Stimulated activated CD4-positive, alpha-beta T cell treated with anti-CD3 and anti-CD28 coated beads, Interleukin-15, amount 100 ng/mL, for 1 hour (primary cell): ENCODE measurements at regions not wholly inside any gene's neighbourhood (a gene's known extent, or its start where the extent isn't known, plus 50 kb on each side); places are given as distances from the start of the nearest gene placed in this dataset.
"Not testable (repeated sequence)": the region's sequence is repeated elsewhere in the genome, so short reads cannot be mapped to it uniquely, and the experiment has no call there.

ENCODE experiments used
- DNase-seq, 2 donors: peaks; one replicate each; pipeline ENCODE4 v3.0.0-alpha.2; 2020; ENCODE audit warnings: low read depth in 1 of 2, low spot score in 1 of 2

- DNase-seq = no peak
These were observed 378.4 kb downstream of the BTG1 start for GRCh38 chr12:91767237-91767636.

GRCh38 chr12:91766454-91766853, 379.2 kb downstream of the BTG1 start:
- DNase-seq = no peak

- no peak for DNase-seq
These were observed 381.8 kb downstream of the BTG1 start for GRCh38 chr12:91763654-91764370.

- DNase-seq = no peak
These were observed 392.0 kb downstream of the BTG1 start for GRCh38 chr12:91753649-91754048.

GRCh38 chr12:91746976-91747375, 398.7 kb downstream of the BTG1 start:
- DNase-seq = no peak

- DNase-seq = no peak
These were observed 401.0 kb downstream of the BTG1 start for GRCh38 chr12:91744597-91744996.

- no peak for DNase-seq
These were observed 401.8 kb downstream of the BTG1 start for GRCh38 chr12:91743704-91744321.

- no peak for DNase-seq
These were observed 402.4 kb downstream of the BTG1 start for GRCh38 chr12:91743280-91743679.

- DNase-seq = no peak
These were observed 403.7 kb downstream of the BTG1 start for GRCh38 chr12:91741932-91742331.

GRCh38 chr12:91733846-91734245, 411.8 kb downstream of the BTG1 start:
- DNase-seq = not testable (repeated sequence)

- no peak for DNase-seq
These were observed 413.6 kb downstream of the BTG1 start for GRCh38 chr12:91732086-91732485.

GRCh38 chr12:91729543-91729942, 416.1 kb downstream of the BTG1 start:
- no peak for DNase-seq

- DNase-seq = no peak
These were observed 422.5 kb downstream of the BTG1 start for GRCh38 chr12:91723191-91723590.

- DNase-seq = no peak
These were observed 423.6 kb downstream of the BTG1 start for GRCh38 chr12:91722072-91722471.

GRCh38 chr12:91721023-91721422, 424.6 kb downstream of the BTG1 start:
- no peak for DNase-seq

- no peak for DNase-seq
These were observed 427.3 kb downstream of the BTG1 start for GRCh38 chr12:91718326-91718725.

- DNase-seq = no peak
These were observed 427.8 kb downstream of the BTG1 start for GRCh38 chr12:91717804-91718203.

- DNase-seq = not testable (repeated sequence)
These were observed 433.7 kb downstream of the BTG1 start for GRCh38 chr12:91711925-91712324.

- DNase-seq = no peak
These were observed 439.2 kb downstream of the BTG1 start for GRCh38 chr12:91706466-91706865.

- no peak for DNase-seq
These were observed 441.2 kb downstream of the BTG1 start for GRCh38 chr12:91704446-91704845.

GRCh38 chr12:91703491-91704283, 442.0 kb downstream of the BTG1 start:
- DNase-seq = no peak

GRCh38 chr12:91702843-91703425, 442.7 kb downstream of the BTG1 start:
- DNase-seq = no peak
